DOHH2 (cell line): ENCODE measurements at regions not wholly inside any gene's neighbourhood (a gene's known extent, or its start where the extent isn't known, plus 50 kb on each side); places are given as distances from the start of the nearest gene placed in this dataset.

Source experiments
- H3F3A ChIP-seq: fragments of 200-600 bp; sonication (generic), shearing (Covaris generic); 2 replicates; pipeline ENCODE4 v1.6.0; 2016; ENCODE audit warnings: antibody characterized with exemption, mild to moderate bottlenecking; ENCODE audit not compliant: control insufficient read depth, insufficient read depth
- H3K27ac ChIP-seq: fragments of 200-600 bp; sonication (generic); 2 replicates; pipeline ENCODE4 v1.5.1; 2014; ENCODE audit warnings: low read depth, mild to moderate bottlenecking, low read length, moderate library complexity
- H3K27me3 ChIP-seq: fragments of 200-600 bp; sonication (generic); 2 replicates; pipeline ENCODE4 v1.6.1; 2014; ENCODE audit warnings: mild to moderate bottlenecking, low read length, mixed read lengths; ENCODE audit not compliant: control insufficient read depth
- H3K36me3 ChIP-seq: fragments of 200-600 bp; sonication (generic); 2 replicates; pipeline ENCODE4 v1.6.1; 2014; ENCODE audit warnings: mild to moderate bottlenecking, low read length, moderate library complexity, mixed read lengths; ENCODE audit not compliant: control insufficient read depth
- H3K4me1 ChIP-seq: fragments of 200-600 bp; sonication (generic); 2 replicates; pipeline ENCODE4 v1.6.1; 2014; ENCODE audit warnings: mild to moderate bottlenecking, low read length, mixed read lengths; ENCODE audit not compliant: control insufficient read depth
- H3K4me2 ChIP-seq: fragments of 200-600 bp; sonication (generic); 2 replicates; pipeline ENCODE4 v1.6.0; 2014; ENCODE audit warnings: mild to moderate bottlenecking, low read length, moderate library complexity
- H3K4me3 ChIP-seq: fragments of 200-600 bp; sonication (generic); 2 replicates; pipeline ENCODE4 v1.5.1; 2014; ENCODE audit warnings: mild to moderate bottlenecking, low read length, mixed read lengths
- H3K79me2 ChIP-seq: fragments of 200-600 bp; sonication (generic); 2 replicates; pipeline ENCODE4 v1.6.1; 2014; ENCODE audit warnings: mild to moderate bottlenecking, low read length, mixed read lengths; ENCODE audit not compliant: control insufficient read depth
- H3K9me2 ChIP-seq: fragments of 200-600 bp; sonication (generic); replicated peaks from 2 replicates; pipeline ENCODE4 v1.6.1; 2014; ENCODE audit warnings: mild to moderate bottlenecking, low read length, mixed read lengths; ENCODE audit not compliant: control insufficient read depth
- H3K9me3 ChIP-seq: fragments of 200-600 bp; sonication (generic); 2 replicates; pipeline ENCODE4 v1.6.1; 2014; ENCODE audit warnings: antibody characterized with exemption, low read length, mixed read lengths; ENCODE audit not compliant: control insufficient read depth, insufficient read depth
- H4K20me1 ChIP-seq: fragments of 200-600 bp; sonication (generic); 2 replicates; pipeline ENCODE4 v1.6.0; 2014; ENCODE audit warnings: low read depth, mild to moderate bottlenecking, antibody characterized with exemption, low read length, moderate library complexity; ENCODE audit not compliant: control insufficient read depth, insufficient read depth
- CTCF ChIP-seq: fragments of 200-600 bp; sonication (generic); IDR thresholded peaks from one replicate; pipeline ENCODE4 v1.5.1; 2014; ENCODE audit warnings: antibody characterized with exemption, mild to moderate bottlenecking, low read depth, low read length; ENCODE audit not compliant: poor library complexity, severe bottlenecking
- EZH2phosphoT487 ChIP-seq: fragments of 200-600 bp; sonication (generic); IDR thresholded peaks from 2 replicates; pipeline ENCODE4 v1.6.1; 2017; ENCODE audit warnings: borderline replicate concordance, mild to moderate bottlenecking, antibody characterized with exemption, low read length, moderate library complexity, mixed read lengths

GRCh38 chr2:103529798-103530502 lies 768.1 kb downstream of the TMEM182 start:
- no peak for TF ChIP-seq EZH2phosphoT487
- no peak for TF ChIP-seq CTCF
- Histone ChIP-seq H3K9me3 (no peaks in the 10 kb centered on the region), H3K4me3 (no peak overlapping the region), H3K4me1 (no peaks in the 10 kb centered on the region), H3K9me2 (no peaks in the 10 kb centered on the region; the same call in 1 of the 2 replicates), H4K20me1 (no peaks in the 10 kb centered on the region), H3K36me3 (no peaks in the 10 kb centered on the region), H3K27me3 (no peaks in the 10 kb centered on the region), H3K4me2 (no peak overlapping the region), H3K79me2 (no peaks in the 10 kb centered on the region), H3F3A (no peaks in the 10 kb centered on the region), H3K27ac (no peak overlapping the region)

GRCh38 chr2:103552775-103553174 lies 790.9 kb downstream of the TMEM182 start:
- no peaks in the 10 kb centered on the region for H3K36me3 ChIP-seq
- no peak overlapping the region for H3K4me2 ChIP-seq
- no peak for TF ChIP-seq CTCF
- no peak for TF ChIP-seq EZH2phosphoT487
- no peak overlapping the region for H3K27ac ChIP-seq
- no peaks in the 10 kb centered on the region for H3K4me1 ChIP-seq
- H3K27me3 ChIP-seq = no peaks in the 10 kb centered on the region
- H3K9me2 ChIP-seq = no peaks in the 10 kb centered on the region
- H3F3A ChIP-seq = no peaks in the 10 kb centered on the region
- H3K9me3 ChIP-seq = no peaks in the 10 kb centered on the region
- H3K79me2 ChIP-seq = no peaks in the 10 kb centered on the region
- no peaks in the 10 kb centered on the region for H4K20me1 ChIP-seq
- H3K4me3 ChIP-seq = no peak overlapping the region

- no peaks in the 10 kb centered on the region; the same call in 1 of the 2 replicates for H3K9me3 ChIP-seq
- no peak overlapping the region for H3K4me2 ChIP-seq
- H3K79me2 ChIP-seq = no peaks in the 10 kb centered on the region
- no peaks in the 10 kb centered on the region for H3F3A ChIP-seq
- no peaks in the 10 kb centered on the region for H3K36me3 ChIP-seq
- no peaks in the 10 kb centered on the region for H3K9me2 ChIP-seq
- H3K4me1 ChIP-seq = no peaks in the 10 kb centered on the region
- H3K27ac ChIP-seq = no peak overlapping the region
- H4K20me1 ChIP-seq = no peaks in the 10 kb centered on the region
- H3K4me3 ChIP-seq = no peak overlapping the region
- H3K27me3 ChIP-seq = no peaks in the 10 kb centered on the region
- TF ChIP-seq CTCF = no peak
- TF ChIP-seq EZH2phosphoT487 = no peak
These were observed 833.0 kb downstream of the TMEM182 start for GRCh38 chr2:103594823-103595222.
